ENCODE measurements at regions not wholly inside any gene's neighbourhood (a gene's known extent, or its start where the extent isn't known, plus 50 kb on each side); places are given as distances from the start of the nearest gene placed in this dataset.

GRCh38 chr4:81756973-81757372, 285.3 kb upstream of the RASGEF1B start:
- TF ChIP-seq, protein P1, sequence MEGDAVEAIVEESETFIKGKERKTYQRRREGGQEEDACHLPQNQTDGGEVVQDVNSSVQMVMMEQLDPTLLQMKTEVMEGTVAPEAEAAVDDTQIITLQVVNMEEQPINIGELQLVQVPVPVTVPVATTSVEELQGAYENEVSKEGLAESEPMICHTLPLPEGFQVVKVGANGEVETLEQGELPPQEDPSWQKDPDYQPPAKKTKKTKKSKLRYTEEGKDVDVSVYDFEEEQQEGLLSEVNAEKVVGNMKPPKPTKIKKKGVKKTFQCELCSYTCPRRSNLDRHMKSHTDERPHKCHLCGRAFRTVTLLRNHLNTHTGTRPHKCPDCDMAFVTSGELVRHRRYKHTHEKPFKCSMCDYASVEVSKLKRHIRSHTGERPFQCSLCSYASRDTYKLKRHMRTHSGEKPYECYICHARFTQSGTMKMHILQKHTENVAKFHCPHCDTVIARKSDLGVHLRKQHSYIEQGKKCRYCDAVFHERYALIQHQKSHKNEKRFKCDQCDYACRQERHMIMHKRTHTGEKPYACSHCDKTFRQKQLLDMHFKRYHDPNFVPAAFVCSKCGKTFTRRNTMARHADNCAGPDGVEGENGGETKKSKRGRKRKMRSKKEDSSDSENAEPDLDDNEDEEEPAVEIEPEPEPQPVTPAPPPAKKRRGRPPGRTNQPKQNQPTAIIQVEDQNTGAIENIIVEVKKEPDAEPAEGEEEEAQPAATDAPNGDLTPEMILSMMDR (IDR thresholded peaks at IDR 0.05; ENCODE audit: poor library complexity, severe bottlenecking): no peak
- TF ChIP-seq TAF1 (IDR thresholded peaks at IDR 0.05; ENCODE audit: low read depth) (no peak), EZH2 (IDR thresholded peaks at IDR 0.05; ENCODE audit: borderline replicate concordance, insufficient read depth, low read length, poor library complexity, severe bottlenecking) (no peak), POLR2AphosphoS5 (IDR thresholded peaks at IDR 0.05) (no peak), RAD21 (conservative IDR thresholded peaks at IDR 0.05) (no peak), EP300 (conservative IDR thresholded peaks at IDR 0.05; ENCODE audit: poor library complexity, severe bottlenecking) (no peak), MXI1 (conservative IDR thresholded peaks at IDR 0.05; ENCODE audit: poor library complexity, severe bottlenecking) (no peak), SMC3 (conservative IDR thresholded peaks at IDR 0.05; ENCODE audit: poor library complexity) (no peak)
